HG02759 (cell line): ENCODE measurements at regions not wholly inside any gene's neighbourhood (a gene's known extent, or its start where the extent isn't known, plus 50 kb on each side); places are given as distances from the start of the nearest gene placed in this dataset.
A peak's percentile ranks its signal among the peaks of the same experiment; 100 is the strongest.

ENCODE experiments used
- ATAC-seq: cut with Tn5 transposase; IDR thresholded peaks from one replicate; pipeline ENCODE4 v1.9.1; 2021; ENCODE audit warnings: mild to moderate bottlenecking, moderate library complexity; ENCODE audit not compliant: unreplicated experiment

DNA sequence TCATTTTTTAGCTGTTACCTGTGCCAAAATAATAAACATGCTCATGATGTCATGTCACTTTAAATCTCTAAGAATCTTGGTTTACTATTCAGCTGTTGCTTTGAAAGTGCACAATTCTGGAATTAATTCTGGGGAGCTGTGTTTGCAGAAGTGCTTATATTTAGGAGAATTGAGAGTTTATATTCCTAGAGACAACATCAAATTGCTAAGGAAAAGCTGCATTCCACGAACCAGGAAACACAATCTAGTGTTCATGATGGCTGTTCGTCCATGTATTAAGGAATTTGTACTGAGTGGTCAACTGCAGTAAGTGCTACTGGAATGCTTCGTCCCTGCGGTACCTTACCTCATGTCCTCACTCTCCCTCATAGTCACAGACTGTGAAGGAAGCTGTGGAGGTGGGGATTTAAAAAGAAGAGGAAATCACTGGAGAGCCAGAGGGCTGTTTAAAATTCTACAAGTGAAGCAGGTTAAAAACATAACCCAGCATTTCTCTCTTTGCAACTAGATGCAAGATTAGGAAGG lies 161.0 kb downstream of the TRMT11 start:
- no peak for ATAC-seq

GRCh38 chr6:126148853-126149252 lies 162.5 kb downstream of the TRMT11 start:
- ATAC-seq, result no peak

DNA sequence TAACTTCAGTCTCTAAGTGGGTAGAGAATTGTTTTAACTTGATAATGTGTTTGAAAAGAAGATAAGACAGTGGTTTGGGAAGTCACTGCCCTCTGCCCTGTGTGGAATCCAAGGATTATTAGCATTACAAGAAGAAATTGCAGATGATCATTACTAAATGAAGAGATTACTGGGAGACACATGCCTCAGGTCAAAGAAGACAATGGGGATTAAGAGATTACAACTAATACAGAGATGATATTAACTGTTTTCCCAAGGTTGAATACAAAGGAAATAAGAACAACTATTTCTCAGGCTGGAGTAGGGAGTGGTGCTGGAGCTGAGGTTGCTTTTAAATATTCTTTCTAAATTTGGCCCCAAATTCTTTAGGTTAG lies 166.0 kb downstream of the TRMT11 start:
- ATAC-seq, result no peak

DNA sequence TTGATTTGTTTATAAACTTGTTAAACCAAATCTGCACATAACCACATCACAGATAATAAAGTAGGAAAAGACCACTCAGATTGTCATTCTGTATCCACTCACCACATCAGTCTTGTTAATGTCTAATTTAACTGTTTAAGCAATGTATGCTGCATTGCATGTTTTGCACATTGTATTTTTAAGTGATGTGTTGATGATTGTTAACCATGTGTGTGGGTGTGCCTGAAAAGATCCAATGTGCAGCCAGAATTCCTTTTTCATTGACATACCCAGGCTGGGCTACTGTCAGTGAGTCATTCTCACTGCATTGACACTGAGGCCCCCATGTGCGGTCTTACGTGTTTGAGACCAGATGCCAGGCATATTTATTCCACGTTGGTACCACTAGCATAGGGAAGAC lies 167.3 kb downstream of the TRMT11 start:
- no peak for ATAC-seq

DNA sequence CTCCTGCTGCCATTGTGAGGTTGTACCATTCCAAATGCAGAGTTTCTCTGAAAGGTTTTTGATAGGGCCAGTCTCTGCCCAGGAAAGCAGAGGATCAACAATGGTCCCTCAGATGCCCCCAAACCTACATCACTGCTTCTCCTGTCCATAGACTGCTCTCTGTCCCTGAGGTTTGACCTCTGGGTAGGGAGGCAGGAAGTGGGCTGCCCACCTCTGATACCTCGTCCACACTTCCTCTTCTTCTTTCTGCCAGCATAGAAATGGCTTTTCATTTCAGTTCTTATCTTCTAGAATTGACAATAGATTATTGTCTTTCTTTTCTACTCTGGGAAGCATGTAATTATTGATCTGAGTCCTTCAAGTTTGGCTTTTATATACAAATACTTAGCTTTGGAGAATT lies 170.6 kb downstream of the TRMT11 start:
- peak; percentile 89 for ATAC-seq

- no peak for ATAC-seq
Measured at GRCh38 chr6:126167726-126168125, 172.2 kb upstream of the CENPW start.

GRCh38 chr6:126170433-126170832 lies 169.5 kb upstream of the CENPW start:
- ATAC-seq, result no peak

- ATAC-seq, result peak; percentile 84
Measured at GRCh38 chr6:126170978-126171382, 168.9 kb upstream of the CENPW start.

DNA sequence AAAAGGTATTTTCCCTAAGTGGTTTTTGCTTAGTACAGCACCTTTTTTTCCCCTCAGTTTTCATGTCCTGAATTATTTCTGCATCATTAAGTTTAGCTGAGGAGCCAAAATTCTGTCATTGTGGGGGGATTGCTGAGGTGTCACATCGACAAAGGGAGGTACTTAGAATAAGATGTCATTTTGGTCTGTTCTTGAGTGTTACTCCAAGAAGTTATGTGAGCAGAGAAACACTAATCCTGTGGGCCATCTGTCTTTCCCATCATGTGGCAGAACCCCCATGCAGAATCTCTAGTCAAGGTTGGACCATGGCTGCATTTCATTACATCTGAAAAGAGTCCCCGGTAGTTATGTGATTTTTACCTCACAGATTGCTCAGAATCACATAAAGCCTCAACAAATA lies 167.8 kb upstream of the CENPW start:
- no peak for ATAC-seq

DNA sequence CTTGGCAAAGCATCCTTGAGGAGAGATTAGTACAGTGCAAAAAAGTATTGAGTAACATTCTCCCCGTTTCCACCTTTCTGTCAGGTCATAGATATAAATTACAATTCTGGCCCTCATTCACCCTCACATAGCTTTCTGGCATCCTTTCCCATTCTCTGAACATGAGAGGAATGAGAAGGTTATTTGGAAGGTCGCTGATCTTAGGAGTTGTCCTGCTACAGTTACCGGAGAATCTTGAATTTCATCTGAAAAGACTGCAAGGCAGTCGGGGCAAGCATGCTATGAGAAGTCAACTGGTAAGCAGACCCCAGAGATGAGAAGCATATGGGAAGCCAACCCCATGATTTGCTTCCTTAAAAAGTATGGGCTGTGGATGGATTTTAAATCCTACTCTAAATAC lies 166.7 kb upstream of the CENPW start:
- no peak for ATAC-seq

DNA sequence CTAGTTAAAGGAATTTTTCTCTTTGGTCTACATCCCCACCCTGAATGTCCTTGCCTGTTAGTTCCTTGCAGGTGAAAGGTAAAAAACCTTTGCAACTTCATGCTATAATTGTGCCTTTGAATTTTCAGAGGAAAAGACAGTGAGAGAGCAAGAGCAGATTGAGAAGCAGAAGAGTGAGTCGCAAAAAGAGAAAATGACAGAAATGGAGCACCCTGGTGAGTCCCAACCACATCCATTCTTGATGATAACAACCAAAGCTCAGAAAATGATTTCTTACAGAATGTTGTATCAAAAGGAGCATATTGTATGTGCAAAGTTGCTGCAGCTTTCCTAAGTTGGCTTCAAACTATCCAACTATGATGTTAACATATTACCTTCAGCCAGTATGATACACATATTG lies 165.2 kb upstream of the CENPW start:
- ATAC-seq, result no peak

GRCh38 chr6:126175251-126175650 lies 164.7 kb upstream of the CENPW start:
- ATAC-seq, result no peak

DNA sequence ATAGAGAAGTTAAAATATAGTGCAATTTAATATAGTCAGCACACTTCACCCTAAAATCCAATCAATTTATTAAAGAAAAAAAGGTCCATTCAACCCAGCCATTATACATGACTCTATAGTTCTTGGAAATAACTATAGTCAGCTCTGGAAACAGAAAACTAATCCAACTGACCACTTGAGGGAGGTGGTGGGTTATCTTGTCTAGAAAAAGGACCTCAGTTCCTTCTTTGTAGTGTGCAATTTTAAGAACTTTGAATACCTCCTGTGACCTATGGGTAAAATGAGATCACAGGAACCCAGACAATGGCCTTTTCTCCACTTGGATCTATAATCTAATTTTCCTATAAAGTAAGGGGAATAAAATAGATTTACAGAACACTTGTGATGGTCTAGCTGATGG lies 163.6 kb upstream of the CENPW start:
- no peak for ATAC-seq

GRCh38 chr6:126180585-126180984 lies 159.3 kb upstream of the CENPW start:
- peak; percentile 71 for ATAC-seq

DNA sequence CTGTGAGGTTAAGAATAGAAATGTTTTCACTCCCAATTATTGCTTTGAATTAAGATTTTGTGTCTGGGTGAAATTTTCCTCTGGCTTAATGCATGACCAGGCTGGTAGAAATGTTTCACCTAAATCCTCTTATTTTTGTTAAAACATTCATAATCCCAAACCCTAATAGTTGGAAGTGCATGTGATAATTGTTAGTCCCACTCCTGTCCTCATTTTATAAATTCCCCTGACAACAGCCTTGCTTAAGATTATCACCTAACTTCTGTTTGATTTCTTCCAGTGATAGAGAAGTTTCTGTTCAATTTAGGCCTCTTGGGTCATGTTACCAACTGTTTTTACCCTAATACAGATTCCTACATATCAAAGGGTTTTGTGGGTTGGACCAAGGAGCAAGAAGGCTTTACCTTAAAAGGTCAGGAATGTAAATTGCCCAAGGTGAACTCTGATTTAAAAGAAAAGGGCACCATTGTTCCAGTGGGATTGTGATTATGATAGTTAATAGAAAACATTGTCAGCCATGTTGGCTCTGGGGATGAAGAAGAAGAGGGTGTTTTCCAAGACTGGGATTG lies 158.7 kb upstream of the CENPW start:
- no peak for ATAC-seq

- ATAC-seq, result no peak
Measured at GRCh38 chr6:126181890-126182289, 158.0 kb upstream of the CENPW start.

DNA sequence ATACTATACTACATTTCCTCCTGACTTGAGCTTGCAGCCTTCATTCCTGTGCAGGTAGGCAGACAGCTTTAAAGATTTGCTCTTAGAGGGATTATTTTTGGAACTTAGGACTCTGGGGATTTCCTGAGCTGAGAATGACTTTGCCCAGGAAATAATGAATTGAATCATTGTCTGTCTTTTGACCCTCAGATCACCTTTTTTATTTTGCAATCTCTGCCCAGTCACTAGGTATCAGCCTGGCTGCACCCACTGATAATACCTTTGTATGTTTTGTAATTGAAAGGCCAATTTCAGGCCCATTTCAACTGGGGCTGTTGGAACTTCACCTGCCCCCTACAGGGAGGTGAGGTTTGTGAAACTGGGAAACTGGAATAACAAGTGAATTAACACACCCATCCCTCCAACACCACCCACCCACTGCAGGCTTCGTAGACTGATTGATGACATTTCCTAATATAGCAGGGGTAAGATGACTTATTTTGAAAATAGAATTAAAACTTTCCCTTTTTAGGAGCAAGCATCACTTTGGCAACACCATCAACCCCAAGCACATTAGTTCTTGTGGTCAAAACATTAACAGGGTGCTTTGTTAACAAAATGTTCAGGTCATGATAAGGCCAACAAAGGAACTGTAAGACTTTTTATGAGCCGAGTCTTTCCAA lies 157.1 kb upstream of the CENPW start:
- peak; percentile 62 for ATAC-seq

DNA sequence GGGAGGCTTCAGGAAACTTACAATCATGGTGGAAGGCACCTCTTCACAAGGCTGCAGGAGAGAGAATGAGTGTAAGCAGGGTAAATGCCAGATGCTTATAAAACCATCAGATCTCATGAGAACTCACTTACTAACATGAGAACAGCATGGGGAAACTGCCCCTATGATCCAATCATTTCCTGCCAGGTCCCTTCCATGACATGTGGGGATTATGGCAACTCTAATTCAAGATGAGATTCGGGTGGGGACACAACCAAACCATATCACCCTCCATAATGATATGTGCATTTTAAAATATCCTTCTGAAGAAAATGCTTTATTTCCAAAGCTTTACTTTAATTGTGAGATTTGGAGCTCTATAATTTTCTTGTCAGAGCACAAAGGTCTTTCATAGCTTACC lies 154.1 kb upstream of the CENPW start:
- no peak for ATAC-seq

DNA sequence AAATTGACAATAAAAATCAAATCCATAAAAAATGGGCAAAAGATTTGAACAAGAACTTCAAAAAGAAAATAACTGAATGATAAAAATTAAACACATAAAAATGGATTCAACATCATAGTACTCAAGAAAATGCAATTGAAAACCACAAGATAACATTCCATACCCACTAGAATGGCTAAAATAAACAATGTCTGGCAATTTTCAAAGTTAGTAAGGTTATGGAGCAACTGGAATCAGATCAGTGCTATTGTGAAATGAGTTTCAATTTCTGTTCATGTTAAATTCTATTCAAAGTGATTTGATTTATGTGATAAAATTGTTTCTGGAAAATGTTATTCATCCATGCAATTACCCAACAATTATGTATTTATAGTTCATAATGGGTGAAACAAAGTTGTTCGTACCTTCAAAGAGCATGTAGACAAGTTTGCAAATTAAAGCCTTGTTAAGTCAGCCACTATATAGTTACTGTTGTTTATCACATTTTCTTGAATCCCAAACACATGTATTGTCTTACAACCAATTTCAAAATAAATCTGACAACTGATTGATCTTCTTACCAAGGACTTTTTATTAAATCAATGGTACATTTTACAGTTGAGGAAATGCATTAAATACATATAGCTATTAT lies 151.5 kb upstream of the CENPW start:
- no peak for ATAC-seq

DNA sequence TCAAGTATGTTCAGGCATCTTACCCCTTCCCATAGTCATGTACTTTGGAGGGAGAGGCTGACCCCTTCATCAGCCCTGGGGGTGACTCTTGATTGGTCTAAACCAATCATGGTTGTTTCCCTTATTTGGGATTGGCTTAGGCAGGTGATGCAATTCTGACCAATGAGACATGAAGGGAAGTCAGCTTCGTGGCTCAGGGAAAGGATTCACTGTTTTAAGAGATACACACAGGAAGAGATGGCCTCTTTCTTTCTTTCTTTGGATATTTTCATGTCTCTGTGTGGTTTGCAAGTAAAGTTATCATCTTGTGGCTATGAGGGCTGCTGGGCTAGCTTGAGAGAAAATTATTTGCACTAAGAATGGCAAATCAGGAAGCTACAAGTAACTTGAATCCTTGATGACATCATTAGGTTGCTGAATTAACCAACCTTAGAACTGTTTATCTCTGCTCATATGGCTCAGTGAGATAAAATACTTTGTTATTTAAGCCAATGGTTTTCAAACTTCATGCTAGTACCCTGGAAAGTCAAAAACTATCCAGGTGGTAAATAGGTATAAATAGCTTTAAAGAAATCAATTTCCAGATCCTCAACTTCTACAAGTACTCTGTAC lies 144.2 kb upstream of the CENPW start:
- no peak for ATAC-seq

- no peak for ATAC-seq
Measured at GRCh38 chr6:126198631-126199030, 141.3 kb upstream of the CENPW start.

DNA sequence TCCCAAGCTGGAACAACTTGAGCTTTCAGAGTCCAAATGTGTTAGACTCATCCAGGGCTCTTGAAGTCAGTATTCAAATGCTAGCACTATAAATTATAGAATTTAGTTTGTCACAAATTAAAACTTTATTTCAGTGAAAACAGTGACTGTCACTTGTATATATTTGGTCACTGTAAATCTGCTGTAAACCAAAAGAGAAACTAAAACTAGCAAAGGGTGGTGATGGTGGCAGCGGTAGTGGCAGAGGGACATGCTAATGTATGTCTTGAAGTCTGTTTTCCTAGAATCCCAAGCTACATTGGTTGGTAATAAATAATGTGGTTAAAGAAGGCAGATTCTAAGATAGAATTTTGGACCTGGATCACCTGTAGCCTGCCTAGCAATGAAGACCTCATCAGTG lies 140.4 kb upstream of the CENPW start:
- ATAC-seq, result no peak
